ENCODE measurements at regions not wholly inside any gene's neighbourhood (a gene's known extent, or its start where the extent isn't known, plus 50 kb on each side); places are given as distances from the start of the nearest gene placed in this dataset.

DNA sequence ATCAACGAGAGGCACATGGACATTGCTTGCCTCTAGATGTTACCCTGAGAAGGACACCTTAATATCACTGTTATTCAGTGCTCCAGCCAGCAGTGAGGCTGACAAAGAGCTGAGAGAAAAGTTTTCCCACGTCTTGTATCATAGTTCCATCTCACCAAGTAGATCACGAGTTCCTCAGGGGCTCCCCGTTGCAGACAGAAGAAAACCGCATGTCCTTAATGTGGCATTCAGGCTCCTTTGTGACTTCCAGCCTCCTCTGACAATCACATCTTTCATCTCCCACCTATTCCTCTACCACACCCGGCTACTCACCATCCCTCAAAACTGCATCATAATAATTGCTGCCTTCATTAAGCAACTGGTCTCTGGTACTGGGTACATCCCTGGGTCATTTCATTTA lies 75.3 kb downstream of the DMRTA2 start:
- FAIRE-seq (no peak), DNase-seq (ENCODE audit: low read depth, low spot score) (no peak)
- ChIA-PET CTCF (interaction anchor here (0.9 to 4.6 kb wide), 8 partner anchors 11 to 1850 kb away, joined by 3 to 62 read pairs (median 6); no protein-coding TSS in a partner anchor), POLR2A (no interaction called here)
- Histone ChIP-seq H3K4me2 (ENCODE audit: insufficient read depth, low read length) (no peak overlapping the region), H3K79me2 (ENCODE audit: control insufficient read depth, insufficient read depth, low read length) (no peaks in the 10 kb centered on the region), H3K9ac (replicated peaks; ENCODE audit: extremely low read depth, insufficient read depth, low read length) (no peak overlapping the region), H3K4me3 (replicated peaks in 1 of 3; ENCODE audit: insufficient read depth in 1 of 3, low read depth in 1 of 3, low read length in 3 of 3) (no peak overlapping the region), H3K9me1 (replicated peaks; ENCODE audit: control insufficient read depth, extremely low read depth, insufficient read depth, low read length) (no peaks in the 10 kb centered on the region), H4K20me1 (replicated peaks; ENCODE audit: control insufficient read depth, extremely low read depth, insufficient read depth, low read length) (no peaks in the 10 kb centered on the region), H3K27me3 (ENCODE audit: control insufficient read depth in 2 of 2, insufficient read depth in 2 of 2, low read length in 2 of 2) (no peaks in the 10 kb centered on the region), H3K9me3 (replicated peaks; ENCODE audit: control insufficient read depth, insufficient read depth, low read length) (no peaks in the 10 kb centered on the region), H3K36me3 (ENCODE audit: control insufficient read depth in 2 of 2, extremely low read depth in 1 of 2, insufficient read depth in 2 of 2, low read length in 2 of 2) (no peaks in the 10 kb centered on the region), H3K27ac (ENCODE audit: insufficient read depth, low read depth, low read length) (no peak overlapping the region), H3K4me1 (ENCODE audit: control insufficient read depth, extremely low read depth, insufficient read depth, low read length) (peaks cover 3% of the 10 kb centered on the region), H2AFZ (ENCODE audit: low read depth, low read length) (no peak overlapping the region)
- dilution Hi-C loops (cut with MboI; ENCODE audit: extremely low pct_ligation_motif_present, low sequenced_read_pairs), result no loop called here
- intact Hi-C loops (cut with micrococcal nuclease), result loop anchor here (1.0 kb wide), 4 partner anchors 15 to 1776 kb away; no protein-coding TSS in a partner anchor
- no TSS peak for BruUV-seq (replicated peaks)
- TF ChIP-seq POLR2A (IDR thresholded peaks at IDR 0.05; ENCODE audit: low read depth, low read length) (no peak), JUN (IDR thresholded peaks at IDR 0.05; ENCODE audit: borderline replicate concordance, insufficient read depth, insufficient read length, low read depth) (no peak), EZH2 (IDR thresholded peaks at IDR 0.05; ENCODE audit: borderline replicate concordance, low read depth, low read length, severe bottlenecking) (no peak), FOS (IDR thresholded peaks at IDR 0.05; ENCODE audit: borderline replicate concordance, insufficient read depth, low read length) (no peak), MAX (IDR thresholded peaks at IDR 0.05; ENCODE audit: insufficient read depth, insufficient read length) (no peak), GATA2 (IDR thresholded peaks at IDR 0.05; ENCODE audit: insufficient read depth, insufficient read length, low read depth, low read length) (no peak), POLR2AphosphoS5 (IDR thresholded peaks at IDR 0.05; ENCODE audit: insufficient read depth, low read depth, low read length) (no peak), MYC (IDR thresholded peaks at IDR 0.05; ENCODE audit: low read depth, low read length) (no peak)
- TF ChIP-seq, protein P1, sequence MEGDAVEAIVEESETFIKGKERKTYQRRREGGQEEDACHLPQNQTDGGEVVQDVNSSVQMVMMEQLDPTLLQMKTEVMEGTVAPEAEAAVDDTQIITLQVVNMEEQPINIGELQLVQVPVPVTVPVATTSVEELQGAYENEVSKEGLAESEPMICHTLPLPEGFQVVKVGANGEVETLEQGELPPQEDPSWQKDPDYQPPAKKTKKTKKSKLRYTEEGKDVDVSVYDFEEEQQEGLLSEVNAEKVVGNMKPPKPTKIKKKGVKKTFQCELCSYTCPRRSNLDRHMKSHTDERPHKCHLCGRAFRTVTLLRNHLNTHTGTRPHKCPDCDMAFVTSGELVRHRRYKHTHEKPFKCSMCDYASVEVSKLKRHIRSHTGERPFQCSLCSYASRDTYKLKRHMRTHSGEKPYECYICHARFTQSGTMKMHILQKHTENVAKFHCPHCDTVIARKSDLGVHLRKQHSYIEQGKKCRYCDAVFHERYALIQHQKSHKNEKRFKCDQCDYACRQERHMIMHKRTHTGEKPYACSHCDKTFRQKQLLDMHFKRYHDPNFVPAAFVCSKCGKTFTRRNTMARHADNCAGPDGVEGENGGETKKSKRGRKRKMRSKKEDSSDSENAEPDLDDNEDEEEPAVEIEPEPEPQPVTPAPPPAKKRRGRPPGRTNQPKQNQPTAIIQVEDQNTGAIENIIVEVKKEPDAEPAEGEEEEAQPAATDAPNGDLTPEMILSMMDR (IDR thresholded peaks at IDR 0.05; ENCODE audit: extremely low read depth in 1 of 2, insufficient read depth in 1 of 2, low read depth in 1 of 2, low read length in 2 of 2), result no peak
